AG09319 (cell line): ENCODE measurements at regions not wholly inside any gene's neighbourhood (a gene's known extent, or its start where the extent isn't known, plus 50 kb on each side); places are given as distances from the start of the nearest gene placed in this dataset.

ENCODE experiments used
- DNase-seq: peaks from one replicate; pipeline ENCODE4 v3.0.0-alpha.2; 2010; ENCODE audit warnings: low read depth; ENCODE audit errors: extremely low read depth
- TF ChIP-seq, protein P1 (sequence below): IDR thresholded peaks from 2 replicates; pipeline ENCODE4 v1.5.1; 2011; ENCODE audit warnings: low read depth, mild to moderate bottlenecking, inconsistent platforms, low read length, moderate library complexity

DNA sequence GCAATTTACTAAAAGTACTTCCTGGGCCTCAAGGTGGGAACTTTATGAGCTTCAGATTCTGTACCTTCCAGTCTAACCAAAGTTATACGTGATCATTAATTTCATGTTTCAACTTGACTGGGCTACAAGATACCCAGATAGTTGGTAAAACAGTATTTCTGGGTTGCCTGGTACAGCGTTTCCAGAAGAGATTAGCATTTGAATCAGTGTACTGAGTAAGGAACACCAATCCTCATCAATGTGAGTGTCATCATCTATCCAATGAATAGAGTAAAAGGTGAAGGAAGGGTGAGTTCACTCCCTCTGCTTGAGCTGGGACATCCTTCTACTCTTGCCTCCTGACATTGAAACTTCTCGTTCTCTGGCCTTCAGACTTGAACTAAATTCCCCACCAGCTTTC, 274.5 kb upstream of the ID2 start:
- DNase-seq, result no peak
- TF ChIP-seq, protein P1, sequence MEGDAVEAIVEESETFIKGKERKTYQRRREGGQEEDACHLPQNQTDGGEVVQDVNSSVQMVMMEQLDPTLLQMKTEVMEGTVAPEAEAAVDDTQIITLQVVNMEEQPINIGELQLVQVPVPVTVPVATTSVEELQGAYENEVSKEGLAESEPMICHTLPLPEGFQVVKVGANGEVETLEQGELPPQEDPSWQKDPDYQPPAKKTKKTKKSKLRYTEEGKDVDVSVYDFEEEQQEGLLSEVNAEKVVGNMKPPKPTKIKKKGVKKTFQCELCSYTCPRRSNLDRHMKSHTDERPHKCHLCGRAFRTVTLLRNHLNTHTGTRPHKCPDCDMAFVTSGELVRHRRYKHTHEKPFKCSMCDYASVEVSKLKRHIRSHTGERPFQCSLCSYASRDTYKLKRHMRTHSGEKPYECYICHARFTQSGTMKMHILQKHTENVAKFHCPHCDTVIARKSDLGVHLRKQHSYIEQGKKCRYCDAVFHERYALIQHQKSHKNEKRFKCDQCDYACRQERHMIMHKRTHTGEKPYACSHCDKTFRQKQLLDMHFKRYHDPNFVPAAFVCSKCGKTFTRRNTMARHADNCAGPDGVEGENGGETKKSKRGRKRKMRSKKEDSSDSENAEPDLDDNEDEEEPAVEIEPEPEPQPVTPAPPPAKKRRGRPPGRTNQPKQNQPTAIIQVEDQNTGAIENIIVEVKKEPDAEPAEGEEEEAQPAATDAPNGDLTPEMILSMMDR, result no peak

DNA sequence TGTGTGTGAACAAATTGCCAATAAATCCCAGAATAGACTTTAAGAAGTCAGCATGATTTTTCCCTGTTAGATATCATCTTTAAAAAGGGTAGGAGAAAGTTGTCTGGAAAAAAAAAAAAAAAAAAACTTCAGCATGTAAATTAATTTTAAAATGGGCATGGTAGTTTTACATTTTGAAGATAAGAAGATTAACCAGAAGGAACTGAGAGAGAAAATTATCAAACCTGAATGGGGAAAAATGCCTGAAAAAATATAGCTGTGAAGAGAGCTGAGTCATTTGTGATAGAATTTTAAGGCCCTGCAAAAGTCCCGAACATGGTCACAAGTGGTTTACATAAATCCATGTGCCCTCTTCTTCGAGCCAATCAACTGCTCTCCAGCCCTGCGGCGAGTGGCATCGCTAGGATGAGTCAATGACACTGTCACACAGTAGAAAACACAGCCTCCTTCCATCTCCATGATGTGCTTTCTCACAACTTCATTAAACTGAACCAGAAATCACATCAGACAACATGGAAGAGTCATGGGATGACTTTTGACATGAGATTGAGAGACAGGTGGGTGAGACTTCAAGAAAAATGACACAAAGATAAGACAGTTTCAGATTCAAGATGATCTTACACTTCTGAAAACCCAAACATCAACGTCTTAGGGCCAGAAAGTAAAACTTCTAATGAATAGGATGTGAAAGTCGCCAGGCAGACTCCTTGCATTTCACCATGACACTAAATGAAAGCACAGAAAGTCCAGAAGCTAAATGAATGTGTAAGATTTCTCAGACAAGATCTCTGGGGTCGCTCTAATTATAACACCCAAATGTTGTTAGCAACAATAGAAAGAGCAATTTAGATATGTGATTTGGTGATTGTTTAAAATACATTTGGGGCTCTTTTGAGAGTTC, 273.0 kb upstream of the ID2 start:
- TF ChIP-seq, protein P1, result no peak
- no peak for DNase-seq

DNA sequence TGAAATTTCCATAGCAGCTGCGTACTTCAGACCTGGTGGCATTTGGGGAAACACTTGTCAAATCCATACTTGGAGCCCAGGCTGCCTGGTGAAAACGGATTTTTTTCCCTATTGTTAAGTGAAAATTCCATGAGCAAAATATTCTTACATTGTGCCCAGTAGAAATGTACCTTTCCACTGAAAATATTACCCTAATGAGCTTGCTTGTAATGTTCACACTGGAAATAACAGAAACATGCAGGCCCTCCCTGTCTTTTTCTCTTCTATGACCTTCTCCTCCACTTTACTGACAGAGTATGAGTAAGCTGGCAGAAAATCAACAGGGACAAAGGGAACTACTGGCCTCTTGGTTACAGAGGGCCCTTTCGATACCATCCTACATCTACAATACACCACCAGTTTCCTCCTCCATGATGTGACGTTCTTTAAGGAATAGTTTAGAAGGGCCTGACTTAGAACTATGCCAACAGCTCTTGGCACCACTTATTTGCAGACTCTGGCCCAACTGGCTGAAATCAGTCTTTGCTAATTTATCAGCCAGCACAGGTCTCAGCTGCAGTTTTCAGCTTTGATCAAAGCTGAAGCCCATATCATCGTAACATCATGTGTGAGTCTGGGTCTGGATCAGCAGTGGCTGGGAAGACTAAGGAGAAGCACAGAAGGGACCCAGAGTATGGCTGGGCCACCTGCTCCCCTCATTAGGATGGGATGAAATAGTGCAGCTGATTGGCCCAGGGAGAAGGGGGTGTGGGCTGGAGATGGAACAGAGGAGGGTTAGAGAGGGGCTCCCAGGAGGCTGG, 272.2 kb upstream of the ID2 start:
- TF ChIP-seq, protein P1, result no peak
- no peak for DNase-seq

DNA sequence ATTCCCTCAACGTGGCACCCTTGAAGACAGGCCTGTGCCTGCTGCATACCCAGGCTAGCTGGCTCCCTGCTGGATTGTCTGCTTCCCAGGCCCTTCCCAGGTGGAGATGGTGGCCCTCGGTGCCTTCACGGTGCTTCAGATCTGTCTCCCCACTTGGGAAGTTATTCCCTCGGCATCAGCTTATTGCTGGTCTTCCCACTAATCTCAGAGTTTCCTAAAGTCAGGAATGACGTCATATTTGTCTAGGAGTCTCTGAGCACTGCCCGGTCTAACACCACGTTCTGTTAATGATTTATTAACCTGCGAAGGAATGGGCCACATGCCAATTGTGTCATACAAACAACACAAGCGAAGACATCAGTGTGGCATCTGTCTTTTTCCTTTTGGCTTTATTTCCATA, 269.8 kb upstream of the ID2 start:
- TF ChIP-seq, protein P1, result no peak
- DNase-seq, result no peak

DNA sequence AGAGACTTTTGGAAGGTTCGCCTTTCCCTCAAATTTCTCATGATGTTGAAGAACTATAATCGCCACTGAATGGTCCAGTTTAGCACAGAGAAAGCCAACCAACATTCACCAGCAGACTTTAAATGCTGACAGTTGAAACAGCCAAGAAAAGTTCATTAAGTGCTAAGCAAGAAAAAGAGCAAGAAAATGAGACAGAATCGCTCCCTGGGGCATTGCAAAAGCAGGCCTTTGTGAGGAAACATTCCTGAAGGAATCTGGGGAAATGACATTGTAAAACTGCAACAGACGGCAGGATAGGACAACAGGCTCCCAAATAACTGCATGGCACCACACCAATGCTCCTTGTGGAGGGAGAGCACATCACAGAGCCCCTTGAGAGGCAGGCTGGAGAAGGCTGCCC, 269.3 kb upstream of the ID2 start:
- no peak for DNase-seq
- TF ChIP-seq, protein P1, result no peak

DNA sequence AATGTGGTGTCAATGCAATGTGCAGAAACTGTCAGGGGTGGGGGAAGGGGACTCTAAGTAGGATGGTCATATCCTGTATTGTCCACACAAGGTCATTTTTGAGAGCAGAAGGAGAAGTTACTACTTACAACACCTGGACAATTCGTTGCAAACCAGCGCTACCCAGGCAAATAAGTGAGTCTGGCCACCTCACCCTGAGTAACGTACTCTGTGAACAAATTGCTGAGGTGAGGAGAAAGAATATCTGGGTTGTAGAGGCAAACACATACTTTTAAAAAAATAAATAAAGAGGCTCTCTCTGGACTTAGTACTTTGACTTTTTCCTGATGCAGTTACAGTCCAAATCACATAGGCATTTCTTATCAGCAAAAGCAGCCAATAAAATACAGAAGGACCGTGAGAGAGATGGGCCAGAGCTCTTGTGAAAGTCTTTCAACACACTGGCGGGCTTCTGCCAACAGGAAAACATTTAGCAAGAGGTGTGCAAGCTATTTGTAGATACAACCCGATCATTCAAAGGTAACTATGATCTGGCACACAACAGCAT, 268.2 kb upstream of the ID2 start:
- no peak for DNase-seq
- TF ChIP-seq, protein P1, result no peak
